Upper lobe of left lung (tissue), 4 donors: ENCODE measurements at regions not wholly inside any gene's neighbourhood (a gene's known extent, or its start where the extent isn't known, plus 50 kb on each side); places are given as distances from the start of the nearest gene placed in this dataset.

ENCODE experiments used
- POLR2A ChIP-seq, 4 donors: fragments of 450-650 bp; IDR thresholded peaks; one replicate each; pipeline ENCODE4 v1.5.1; 2016 to 2017; ENCODE audit warnings: antibody characterized with exemption in 4 of 4, mild to moderate bottlenecking in 2 of 4
- TF ChIP-seq, protein P1 (sequence below), 6 experiments: fragments of 450-650 bp in 4 of 6; fragments of 200-600 bp in 2 of 6; sonication (generic) in 2 of 6; IDR thresholded peaks; one replicate each; pipeline ENCODE4 v1.5.1; 2016 to 2019; ENCODE audit warnings: antibody characterized with exemption in 6 of 6

GRCh38 chr1:5430136-5430535, 562.1 kb downstream of the NPHP4 start:
- TF ChIP-seq, protein P1, sequence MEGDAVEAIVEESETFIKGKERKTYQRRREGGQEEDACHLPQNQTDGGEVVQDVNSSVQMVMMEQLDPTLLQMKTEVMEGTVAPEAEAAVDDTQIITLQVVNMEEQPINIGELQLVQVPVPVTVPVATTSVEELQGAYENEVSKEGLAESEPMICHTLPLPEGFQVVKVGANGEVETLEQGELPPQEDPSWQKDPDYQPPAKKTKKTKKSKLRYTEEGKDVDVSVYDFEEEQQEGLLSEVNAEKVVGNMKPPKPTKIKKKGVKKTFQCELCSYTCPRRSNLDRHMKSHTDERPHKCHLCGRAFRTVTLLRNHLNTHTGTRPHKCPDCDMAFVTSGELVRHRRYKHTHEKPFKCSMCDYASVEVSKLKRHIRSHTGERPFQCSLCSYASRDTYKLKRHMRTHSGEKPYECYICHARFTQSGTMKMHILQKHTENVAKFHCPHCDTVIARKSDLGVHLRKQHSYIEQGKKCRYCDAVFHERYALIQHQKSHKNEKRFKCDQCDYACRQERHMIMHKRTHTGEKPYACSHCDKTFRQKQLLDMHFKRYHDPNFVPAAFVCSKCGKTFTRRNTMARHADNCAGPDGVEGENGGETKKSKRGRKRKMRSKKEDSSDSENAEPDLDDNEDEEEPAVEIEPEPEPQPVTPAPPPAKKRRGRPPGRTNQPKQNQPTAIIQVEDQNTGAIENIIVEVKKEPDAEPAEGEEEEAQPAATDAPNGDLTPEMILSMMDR (IDR thresholded peaks at IDR 0.05), result no peak
- TF ChIP-seq POLR2A (IDR thresholded peaks at IDR 0.05), result no peak
